ENCODE measurements at regions not wholly inside any gene's neighbourhood (a gene's known extent, or its start where the extent isn't known, plus 50 kb on each side); places are given as distances from the start of the nearest gene placed in this dataset.

DNA sequence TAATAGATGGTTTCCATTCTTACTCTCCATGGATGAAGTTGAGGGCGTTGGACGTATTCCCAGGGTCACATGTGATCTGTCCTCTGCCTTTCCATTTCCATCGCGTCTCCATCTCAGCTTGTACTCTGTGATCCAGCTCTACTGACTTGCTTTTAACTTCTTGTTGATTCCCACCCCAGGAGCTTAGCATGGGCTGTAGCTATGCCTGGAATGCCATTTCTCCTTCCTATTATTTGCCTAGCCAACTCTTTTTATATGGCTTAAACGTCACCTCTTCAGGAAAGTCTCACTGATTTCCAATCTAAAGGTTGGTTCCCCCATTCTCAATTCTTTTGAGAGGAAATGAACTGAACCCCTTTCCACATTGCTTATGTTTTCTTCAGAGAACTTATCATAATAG is 475.9 kb downstream of the XYLT1 start:
- TF ChIP-seq, protein P1, sequence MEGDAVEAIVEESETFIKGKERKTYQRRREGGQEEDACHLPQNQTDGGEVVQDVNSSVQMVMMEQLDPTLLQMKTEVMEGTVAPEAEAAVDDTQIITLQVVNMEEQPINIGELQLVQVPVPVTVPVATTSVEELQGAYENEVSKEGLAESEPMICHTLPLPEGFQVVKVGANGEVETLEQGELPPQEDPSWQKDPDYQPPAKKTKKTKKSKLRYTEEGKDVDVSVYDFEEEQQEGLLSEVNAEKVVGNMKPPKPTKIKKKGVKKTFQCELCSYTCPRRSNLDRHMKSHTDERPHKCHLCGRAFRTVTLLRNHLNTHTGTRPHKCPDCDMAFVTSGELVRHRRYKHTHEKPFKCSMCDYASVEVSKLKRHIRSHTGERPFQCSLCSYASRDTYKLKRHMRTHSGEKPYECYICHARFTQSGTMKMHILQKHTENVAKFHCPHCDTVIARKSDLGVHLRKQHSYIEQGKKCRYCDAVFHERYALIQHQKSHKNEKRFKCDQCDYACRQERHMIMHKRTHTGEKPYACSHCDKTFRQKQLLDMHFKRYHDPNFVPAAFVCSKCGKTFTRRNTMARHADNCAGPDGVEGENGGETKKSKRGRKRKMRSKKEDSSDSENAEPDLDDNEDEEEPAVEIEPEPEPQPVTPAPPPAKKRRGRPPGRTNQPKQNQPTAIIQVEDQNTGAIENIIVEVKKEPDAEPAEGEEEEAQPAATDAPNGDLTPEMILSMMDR (conservative IDR thresholded peaks at IDR 0.05), result no peak
- no peak for TF ChIP-seq ZFX (IDR thresholded peaks at IDR 0.05)

All from C4-2B (cell line).